GM23338 (cell line): ENCODE measurements at regions not wholly inside any gene's neighbourhood (a gene's known extent, or its start where the extent isn't known, plus 50 kb on each side); places are given as distances from the start of the nearest gene placed in this dataset.

Experiments
- CTCF ChIP-seq, 2 experiments: fragments of 200-600 bp in 1 of 2; sonication (generic) in 1 of 2; conservative IDR thresholded peaks; 2 replicates each; pipeline versions ENCODE4 v1.5.1 to v1.6.1; 2016 to 2017; ENCODE audit warnings: antibody characterized with exemption in 2 of 2, low read depth in 2 of 2, mild to moderate bottlenecking in 2 of 2, moderate library complexity in 1 of 2
- EZH2 ChIP-seq: fragments of 200-600 bp; sonication (generic); IDR thresholded peaks from one replicate; pipeline ENCODE4 v1.8.0; 2017; ENCODE audit warnings: antibody characterized with exemption, mild to moderate bottlenecking, low read depth; ENCODE audit not compliant: unreplicated experiment
- EZH2phosphoT487 ChIP-seq: fragments of 200-600 bp; sonication (generic); IDR thresholded peaks from one replicate; pipeline ENCODE4 v1.8.1; 2018; ENCODE audit warnings: antibody characterized with exemption; ENCODE audit not compliant: unreplicated experiment
- POLR2AphosphoS5 ChIP-seq: IDR thresholded peaks from 2 replicates; pipeline ENCODE4 v1.6.1; 2016; ENCODE audit warnings: antibody characterized with exemption, low read depth
- REST ChIP-seq: IDR thresholded peaks from one replicate; pipeline ENCODE4 v1.6.1; 2018; ENCODE audit warnings: antibody characterized with exemption; ENCODE audit not compliant: unreplicated experiment

GRCh38 chr1:177464686-177465085, 293.9 kb downstream of the BRINP2 start:
- TF ChIP-seq CTCF (conservative IDR thresholded peaks at IDR 0.05; ENCODE audit: low read depth in 2 of 2) (no peak), POLR2AphosphoS5 (no peak), EZH2 (no peak), REST (no peak), EZH2phosphoT487 (no peak)
